Spleen (tissue), 7 donors: ENCODE measurements at regions not wholly inside any gene's neighbourhood (a gene's known extent, or its start where the extent isn't known, plus 50 kb on each side); places are given as distances from the start of the nearest gene placed in this dataset.

ENCODE experiments used
- POLR2A ChIP-seq, 3 donors: fragments of 450-650 bp; IDR thresholded peaks; one replicate each; pipeline ENCODE4 v1.5.1; 2017; ENCODE audit warnings: antibody characterized with exemption in 3 of 3, mild to moderate bottlenecking in 1 of 3
- POLR2AphosphoS5 ChIP-seq, 3 donors: sonication (generic); formaldehyde crosslinking; IDR thresholded peaks; one replicate each; pipeline ENCODE4 v1.5.1; 2017; ENCODE audit warnings: antibody characterized with exemption in 3 of 3
- TF ChIP-seq, protein P1 (sequence below), 11 experiments: fragments of 200-600 bp in 7 of 11; fragments of 450-650 bp in 4 of 11; sonication (generic) in 4 of 11; IDR thresholded peaks in 8 of 11; conservative IDR thresholded peaks in 3 of 11; 1 replicate in 7 of 11; 2 replicates in 4 of 11; pipeline versions ENCODE4 v1.4.0 to v1.8.0; 2016 to 2021; ENCODE audit warnings: antibody characterized with exemption in 11 of 11, inconsistent platforms in 4 of 11, mild to moderate bottlenecking in 1 of 11
- donor health status: DM: no; HTN: no; CAD: no; lungs with moderate emphysema.
- donor health status: DM: no; HTN: no; CAD: no.
- donor health status: DM: no; HTN: no; CAD: no.

DNA sequence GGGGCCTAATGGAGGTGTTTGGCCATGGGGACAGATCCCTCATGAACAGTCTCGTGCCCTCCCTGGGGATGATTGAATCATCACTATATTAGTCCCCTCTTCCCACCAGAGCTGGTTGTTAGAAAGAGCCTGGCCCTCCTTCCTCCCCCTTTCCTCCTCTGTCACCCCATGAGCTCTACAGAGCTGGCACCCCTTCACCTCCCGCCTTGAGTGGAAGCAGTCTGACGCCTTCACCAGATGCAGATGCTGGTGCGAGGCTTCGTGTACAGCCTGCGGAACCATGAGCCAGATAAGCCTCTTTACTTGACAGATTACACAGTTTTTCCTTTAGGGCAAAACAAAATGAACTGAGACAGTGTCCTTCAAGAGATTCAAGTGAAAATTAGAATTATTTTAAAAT lies 74.4 kb upstream of the RIPOR2 start:
- TF ChIP-seq, protein P1, sequence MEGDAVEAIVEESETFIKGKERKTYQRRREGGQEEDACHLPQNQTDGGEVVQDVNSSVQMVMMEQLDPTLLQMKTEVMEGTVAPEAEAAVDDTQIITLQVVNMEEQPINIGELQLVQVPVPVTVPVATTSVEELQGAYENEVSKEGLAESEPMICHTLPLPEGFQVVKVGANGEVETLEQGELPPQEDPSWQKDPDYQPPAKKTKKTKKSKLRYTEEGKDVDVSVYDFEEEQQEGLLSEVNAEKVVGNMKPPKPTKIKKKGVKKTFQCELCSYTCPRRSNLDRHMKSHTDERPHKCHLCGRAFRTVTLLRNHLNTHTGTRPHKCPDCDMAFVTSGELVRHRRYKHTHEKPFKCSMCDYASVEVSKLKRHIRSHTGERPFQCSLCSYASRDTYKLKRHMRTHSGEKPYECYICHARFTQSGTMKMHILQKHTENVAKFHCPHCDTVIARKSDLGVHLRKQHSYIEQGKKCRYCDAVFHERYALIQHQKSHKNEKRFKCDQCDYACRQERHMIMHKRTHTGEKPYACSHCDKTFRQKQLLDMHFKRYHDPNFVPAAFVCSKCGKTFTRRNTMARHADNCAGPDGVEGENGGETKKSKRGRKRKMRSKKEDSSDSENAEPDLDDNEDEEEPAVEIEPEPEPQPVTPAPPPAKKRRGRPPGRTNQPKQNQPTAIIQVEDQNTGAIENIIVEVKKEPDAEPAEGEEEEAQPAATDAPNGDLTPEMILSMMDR (IDR thresholded peaks at IDR 0.05 in 8 of 11, conservative IDR thresholded peaks at IDR 0.05 in 3 of 11) = no peak
- TF ChIP-seq POLR2AphosphoS5 (IDR thresholded peaks at IDR 0.05) = no peak
- TF ChIP-seq POLR2A (IDR thresholded peaks at IDR 0.05) = no peak
